Osteoblast (primary cell): ENCODE measurements at regions not wholly inside any gene's neighbourhood (a gene's known extent, or its start where the extent isn't known, plus 50 kb on each side); places are given as distances from the start of the nearest gene placed in this dataset.

ENCODE experiments used
- DNase-seq: peaks from one replicate; pipeline ENCODE4 v3.0.0; 2011; ENCODE audit warnings: low spot score, mixed read lengths; ENCODE audit not compliant: insufficient read length; ENCODE audit errors: missing footprints
- H2AFZ ChIP-seq: 2 replicates; pipeline ENCODE4 v1.6.0; 2011; ENCODE audit warnings: mild to moderate bottlenecking, low read length
- H3K27ac ChIP-seq: 2 replicates; pipeline ENCODE4 v1.5.1; 2011; ENCODE audit warnings: mild to moderate bottlenecking, low read depth, low read length, moderate library complexity
- H3K27me3 ChIP-seq: 2 replicates; pipeline ENCODE4 v1.6.0; 2012; ENCODE audit warnings: mild to moderate bottlenecking, control low read depth, inconsistent platforms, low read length, moderate library complexity; ENCODE audit not compliant: insufficient read depth
- H3K36me3 ChIP-seq: 2 replicates; pipeline ENCODE4 v1.5.1; 2011; ENCODE audit warnings: mild to moderate bottlenecking, low read length, control low read depth, moderate library complexity; ENCODE audit not compliant: insufficient read depth
- H3K4me1 ChIP-seq: 2 replicates; pipeline ENCODE4 v1.5.1; 2011; ENCODE audit warnings: mild to moderate bottlenecking, low read length, control low read depth, moderate library complexity; ENCODE audit not compliant: insufficient read depth
- H3K4me2 ChIP-seq: 2 replicates; pipeline ENCODE4 v1.6.0; 2011; ENCODE audit warnings: mild to moderate bottlenecking, low read length; ENCODE audit not compliant: insufficient read depth
- H3K4me3 ChIP-seq: fragments of 200-600 bp; sonication (generic); 3 replicates; pipeline ENCODE4 v1.5.1; 2012; ENCODE audit warnings: mild to moderate bottlenecking, low read length, inconsistent platforms; ENCODE audit not compliant: insufficient read depth
- H3K79me2 ChIP-seq: 2 replicates; pipeline ENCODE4 v1.6.0; 2012; ENCODE audit warnings: mild to moderate bottlenecking, low read length, control low read depth, inconsistent platforms; ENCODE audit not compliant: insufficient read depth
- H3K9me3 ChIP-seq: 2 replicates; pipeline ENCODE4 v1.5.1; 2011; ENCODE audit warnings: low read depth, low read length, control low read depth
- H4K20me1 ChIP-seq: 2 replicates; pipeline ENCODE4 v1.6.0; 2012; ENCODE audit warnings: mild to moderate bottlenecking, low read length, control low read depth; ENCODE audit not compliant: insufficient read depth
- TF ChIP-seq, protein P1 (sequence below): IDR thresholded peaks from 2 replicates; pipeline ENCODE4 v1.5.1; 2011; ENCODE audit warnings: mild to moderate bottlenecking, low read depth, low read length, moderate library complexity; ENCODE audit errors: extremely low read depth

DNA sequence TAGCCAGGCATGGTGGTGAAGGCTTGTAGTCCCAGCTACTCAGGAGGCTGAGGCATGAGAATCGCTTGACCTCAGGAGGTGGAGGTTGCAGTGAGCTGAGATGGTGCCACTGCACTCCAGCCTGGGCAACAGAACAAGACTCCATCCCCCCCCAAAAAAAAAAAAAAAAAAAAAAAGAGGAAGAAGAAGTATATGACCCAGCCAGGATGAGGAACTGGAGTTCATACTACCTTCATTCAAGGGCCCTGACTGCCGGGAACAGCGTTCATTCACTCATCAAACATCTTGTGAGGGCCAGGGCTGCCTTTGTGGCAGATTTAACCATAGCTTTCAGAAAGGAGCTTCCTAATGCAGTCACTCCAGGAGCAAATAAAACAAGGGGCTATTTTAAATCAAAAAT lies 127.6 kb downstream of the MRPS6 start:
- Histone ChIP-seq H4K20me1 (no peaks in the 10 kb centered on the region), H3K4me3 (no peak overlapping the region), H3K9me3 (no peaks in the 10 kb centered on the region), H3K4me1 (peaks cover 6% of the 10 kb centered on the region), H2AFZ (no peak overlapping the region), H3K27me3 (no peaks in the 10 kb centered on the region), H3K27ac (no peak overlapping the region), H3K79me2 (no peaks in the 10 kb centered on the region), H3K36me3 (no peaks in the 10 kb centered on the region), H3K4me2 (no peak overlapping the region)
- TF ChIP-seq, protein P1, sequence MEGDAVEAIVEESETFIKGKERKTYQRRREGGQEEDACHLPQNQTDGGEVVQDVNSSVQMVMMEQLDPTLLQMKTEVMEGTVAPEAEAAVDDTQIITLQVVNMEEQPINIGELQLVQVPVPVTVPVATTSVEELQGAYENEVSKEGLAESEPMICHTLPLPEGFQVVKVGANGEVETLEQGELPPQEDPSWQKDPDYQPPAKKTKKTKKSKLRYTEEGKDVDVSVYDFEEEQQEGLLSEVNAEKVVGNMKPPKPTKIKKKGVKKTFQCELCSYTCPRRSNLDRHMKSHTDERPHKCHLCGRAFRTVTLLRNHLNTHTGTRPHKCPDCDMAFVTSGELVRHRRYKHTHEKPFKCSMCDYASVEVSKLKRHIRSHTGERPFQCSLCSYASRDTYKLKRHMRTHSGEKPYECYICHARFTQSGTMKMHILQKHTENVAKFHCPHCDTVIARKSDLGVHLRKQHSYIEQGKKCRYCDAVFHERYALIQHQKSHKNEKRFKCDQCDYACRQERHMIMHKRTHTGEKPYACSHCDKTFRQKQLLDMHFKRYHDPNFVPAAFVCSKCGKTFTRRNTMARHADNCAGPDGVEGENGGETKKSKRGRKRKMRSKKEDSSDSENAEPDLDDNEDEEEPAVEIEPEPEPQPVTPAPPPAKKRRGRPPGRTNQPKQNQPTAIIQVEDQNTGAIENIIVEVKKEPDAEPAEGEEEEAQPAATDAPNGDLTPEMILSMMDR: no peak
- DNase-seq: no peak

DNA sequence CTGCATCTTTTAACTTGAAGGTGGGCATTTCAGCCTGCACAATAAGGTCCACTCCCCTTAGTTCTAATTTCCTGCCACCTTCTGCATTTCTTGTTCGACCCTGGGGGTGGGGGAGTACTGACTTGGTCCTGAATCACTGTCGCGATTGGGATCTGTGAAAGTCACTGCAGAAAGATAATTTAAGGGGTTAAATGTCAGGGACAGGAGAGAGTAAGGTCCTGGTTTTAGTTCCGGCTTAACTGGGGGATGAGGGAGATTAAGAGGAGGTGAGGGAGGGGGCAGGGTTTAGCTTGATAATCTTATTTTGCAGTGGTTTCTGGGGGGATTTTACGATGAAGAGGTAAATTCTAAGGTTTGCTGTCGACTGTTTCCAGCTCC lies 128.1 kb downstream of the MRPS6 start:
- Histone ChIP-seq H3K36me3 (no peaks in the 10 kb centered on the region), H4K20me1 (no peaks in the 10 kb centered on the region), H3K27me3 (no peaks in the 10 kb centered on the region), H3K4me1 (peaks cover 6% of the 10 kb centered on the region), H3K79me2 (no peaks in the 10 kb centered on the region), H3K9me3 (no peaks in the 10 kb centered on the region), H3K4me2 (peak overlapping the region; percentile 94), H2AFZ (peak overlapping the region; percentile 89), H3K27ac (no peak overlapping the region), H3K4me3 (peak overlapping the region; percentile 69)
- TF ChIP-seq, protein P1: no peak
- DNase-seq: no peak

DNA sequence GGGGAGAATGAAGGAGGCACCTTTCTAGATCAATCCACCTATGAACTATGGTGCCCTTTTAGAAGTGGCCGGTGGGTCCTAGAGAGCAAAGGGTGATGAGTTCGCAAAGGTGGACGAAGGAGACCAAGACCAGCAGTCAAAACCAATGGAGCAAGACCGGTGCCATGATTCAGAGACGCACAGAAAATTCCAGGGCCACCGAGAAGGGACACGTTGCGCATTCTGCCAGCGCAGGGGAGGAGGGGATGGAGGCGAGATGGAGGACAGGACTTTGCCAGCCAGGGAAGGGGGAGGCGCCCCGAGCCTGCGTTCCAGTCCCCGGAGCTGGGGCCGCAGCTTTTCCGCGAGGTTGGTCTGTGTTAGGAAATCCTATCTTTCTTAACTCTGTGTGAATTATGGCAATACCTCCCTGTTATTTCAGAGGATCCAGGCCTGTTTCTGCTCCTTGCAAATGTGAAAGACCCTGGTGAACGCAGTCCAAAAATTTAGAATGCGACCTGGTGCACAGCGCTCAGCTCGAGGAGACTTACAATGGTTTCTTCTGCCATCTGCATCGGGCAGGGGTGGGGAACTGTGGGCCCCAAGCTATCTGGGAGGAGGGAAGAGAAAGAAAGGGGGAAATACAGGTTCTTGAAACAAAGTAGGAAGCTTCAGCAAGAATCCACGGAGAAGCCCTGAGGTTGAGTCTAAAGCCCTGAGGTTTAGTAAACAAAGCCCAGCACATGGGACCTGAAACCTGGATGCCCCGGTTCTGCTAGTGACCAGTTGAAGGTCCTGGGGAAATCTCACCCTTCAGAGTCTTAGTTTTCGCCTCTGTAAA lies 129.4 kb downstream of the MRPS6 start:
- Histone ChIP-seq H4K20me1 (no peaks in the 10 kb centered on the region), H2AFZ (peak overlapping the region; percentile 89), H3K27me3 (no peaks in the 10 kb centered on the region), H3K4me2 (peak overlapping the region; percentile 94), H3K27ac (no peak overlapping the region), H3K4me1 (peaks cover 6% of the 10 kb centered on the region), H3K9me3 (no peaks in the 10 kb centered on the region), H3K36me3 (no peaks in the 10 kb centered on the region), H3K4me3 (peak overlapping the region; percentile 69), H3K79me2 (no peaks in the 10 kb centered on the region)
- TF ChIP-seq, protein P1: no peak
- no peak for DNase-seq

DNA sequence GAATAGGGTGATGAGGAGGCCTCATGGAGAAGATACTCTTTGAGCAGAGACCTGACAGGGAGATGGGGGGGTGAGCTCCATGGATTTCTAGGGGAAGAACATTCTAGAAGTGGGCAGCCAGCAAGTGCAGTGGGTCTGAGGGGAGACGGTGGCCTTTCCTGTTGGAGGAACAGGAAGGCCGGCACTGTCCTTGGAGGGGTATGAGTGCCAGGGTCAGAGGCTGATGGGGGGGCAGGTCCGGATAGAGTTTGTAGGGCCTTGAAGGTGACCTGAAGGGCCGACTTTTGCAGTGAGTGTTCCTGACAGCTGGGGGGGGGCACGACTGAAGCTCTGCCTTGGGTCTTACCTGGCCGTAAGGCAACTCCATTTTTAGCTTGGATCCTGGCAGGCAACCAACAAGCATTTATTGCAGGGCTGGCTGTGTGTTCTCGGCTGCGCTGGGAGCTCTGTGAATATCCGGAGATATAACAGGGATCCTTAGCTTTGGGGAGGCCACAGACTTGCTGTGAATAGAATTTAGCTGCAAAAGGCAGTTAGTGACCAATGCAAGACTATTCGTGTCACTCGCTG lies 130.6 kb downstream of the MRPS6 start:
- no peaks in the 10 kb centered on the region for H3K79me2 ChIP-seq
- no peaks in the 10 kb centered on the region for H3K9me3 ChIP-seq
- no peak for DNase-seq
- TF ChIP-seq, protein P1: no peak
- H3K4me1 ChIP-seq: peaks cover 6% of the 10 kb centered on the region
- H2AFZ ChIP-seq: no peak overlapping the region
- no peaks in the 10 kb centered on the region for H3K36me3 ChIP-seq
- no peaks in the 10 kb centered on the region for H3K27me3 ChIP-seq
- H3K4me2 ChIP-seq: no peak overlapping the region
- H3K4me3 ChIP-seq: no peak overlapping the region
- no peaks in the 10 kb centered on the region for H4K20me1 ChIP-seq
- no peak overlapping the region for H3K27ac ChIP-seq
